A549 (cell line): ENCODE measurements at regions not wholly inside any gene's neighbourhood (a gene's known extent, or its start where the extent isn't known, plus 50 kb on each side); places are given as distances from the start of the nearest gene placed in this dataset.

Experiments used
- ATAC-seq, 2 experiments: fragments of 200-7000 bp in 1 of 2; fragments of >200 bp in 1 of 2; cut with Nextera tagmentation in 1 of 2; cut with Tn5 transposase in 1 of 2; 3 replicates each; pipeline versions ENCODE4 v1.8.0 to v1.9.1; 2018 to 2020; ENCODE audit warnings: mild to moderate bottlenecking in 1 of 2, moderate library complexity in 1 of 2
- CTCF ChIA-PET: fragments of 300-600 bp; sonication (Branson Sonifier 250); formaldehyde crosslinking; extraction: SDS; loops from one replicate; lab custom pipeline; 2021; ENCODE audit warnings: antibody characterized with exemption, inconsistent platforms; lab: Yijun Ruan, JAX
- POLR2A ChIA-PET: fragments of 350-600 bp; formaldehyde crosslinking; extraction: SDS; loops from one replicate; lab custom pipeline; 2021; ENCODE audit warnings: antibody characterized with exemption, inconsistent platforms; lab: Yijun Ruan, JAX
- DNase-seq, 2 experiments: peaks; one replicate each; pipeline versions ENCODE4 v3.0.0 to v3.0.0-alpha.2; 2011 to 2016; ENCODE audit warnings: low read depth in 1 of 2, low spot score in 1 of 2
- FAIRE-seq: peaks from 2 replicates; lab custom pipeline; 2011; peaks lifted over from hg19 to GRCh38; lab: Jason Lieb, UNC
- H3K27ac ChIP-seq, 2 experiments: fragments of >200 bp; sonication (Bioruptor Twin); formaldehyde crosslinking; 3 replicates each; pipeline ENCODE4 v1.5.1; 2016 to 2017
- H3K4me1 ChIP-seq: fragments of >200 bp; sonication (Bioruptor Twin); formaldehyde crosslinking; 3 replicates; pipeline ENCODE4 v1.6.1; 2016
- H3K4me2 ChIP-seq: fragments of >200 bp; sonication (Bioruptor Twin); formaldehyde crosslinking; 3 replicates; pipeline ENCODE4 v1.6.1; 2016
- H3K4me3 ChIP-seq: fragments of >200 bp; sonication (Bioruptor Twin); formaldehyde crosslinking; 3 replicates; pipeline ENCODE4 v1.5.1; 2016
- H3K9me3 ChIP-seq: fragments of >200 bp; sonication (Bioruptor Twin); formaldehyde crosslinking; 3 replicates; pipeline ENCODE4 v1.6.1; 2016
- BHLHE40 ChIP-seq: IDR thresholded peaks from 2 replicates; pipeline ENCODE4 v1.6.1; 2012; ENCODE audit warnings: low read depth, low read length, inconsistent platforms
- CBX2 ChIP-seq: fragments of 200-600 bp; sonication (generic); IDR thresholded peaks from 2 replicates; pipeline ENCODE4 v1.6.1; 2016; ENCODE audit warnings: low read depth, mild to moderate bottlenecking, borderline replicate concordance
- CEBPB ChIP-seq, 2 experiments: fragments of >200 bp in 1 of 2; sonication (Bioruptor Twin) in 1 of 2; formaldehyde crosslinking in 1 of 2; IDR thresholded peaks; 2 replicates each; pipeline ENCODE4 v1.6.1; 2012 to 2016
- CHD4 ChIP-seq: fragments of 200-600 bp; sonication (generic); IDR thresholded peaks from 2 replicates; pipeline ENCODE4 v1.6.1; 2016; ENCODE audit warnings: antibody characterized with exemption, mild to moderate bottlenecking, borderline replicate concordance
- EHF ChIP-seq: fragments of 250-450 bp; sonication (Bioruptor Pico); IDR thresholded peaks from 2 replicates; pipeline ENCODE4 v1.5.0; 2020; ENCODE audit warnings: mild to moderate bottlenecking
- EP300 ChIP-seq, 2 experiments: fragments of >200 bp; sonication (Bioruptor Twin); formaldehyde crosslinking; IDR thresholded peaks; 2 replicates in 1 of 2; 3 replicates in 1 of 2; pipeline ENCODE4 v1.6.1; 2016 to 2017
- ESRRA ChIP-seq: fragments of 150-350 bp; IDR thresholded peaks from 2 replicates; pipeline ENCODE4 v1.6.1; 2014; ENCODE audit warnings: mild to moderate bottlenecking, low read length, borderline replicate concordance
- FOSL2 ChIP-seq, 2 experiments: fragments of 450-650 bp in 1 of 2; fragments of >200 bp in 1 of 2; sonication (Bioruptor Twin) in 1 of 2; formaldehyde crosslinking; IDR thresholded peaks; 2 replicates each; pipeline versions ENCODE4 v1.5.0 to v1.6.1; 2016 to 2020; ENCODE audit warnings: mild to moderate bottlenecking in 1 of 2, moderate library complexity in 1 of 2
- HDAC2 ChIP-seq: fragments of 200-600 bp; sonication (generic); IDR thresholded peaks from 2 replicates; pipeline ENCODE4 v1.6.1; 2016
- HOXA7 ChIP-seq: fragments of 250-450 bp; sonication (Bioruptor Pico); IDR thresholded peaks from 2 replicates; pipeline ENCODE4 v1.5.0; 2020; ENCODE audit warnings: mild to moderate bottlenecking, moderate library complexity
- HOXB13 ChIP-seq: fragments of 250-450 bp; sonication (Bioruptor Pico); IDR thresholded peaks from 2 replicates; pipeline ENCODE4 v1.5.0; 2020; ENCODE audit warnings: low read depth, mild to moderate bottlenecking, moderate library complexity
- HOXB5 ChIP-seq: fragments of 250-450 bp; sonication (Bioruptor Pico); IDR thresholded peaks from 2 replicates; pipeline ENCODE4 v1.5.0; 2020; ENCODE audit warnings: mild to moderate bottlenecking, moderate library complexity
- KDM1A ChIP-seq: fragments of 200-600 bp; sonication (generic); IDR thresholded peaks from 2 replicates; pipeline ENCODE4 v1.6.1; 2016; ENCODE audit warnings: low read depth, mild to moderate bottlenecking
- KDM5A ChIP-seq: fragments of 200-600 bp; sonication (generic); IDR thresholded peaks from 2 replicates; pipeline ENCODE4 v1.6.1; 2016; ENCODE audit warnings: antibody characterized with exemption, mild to moderate bottlenecking
- NFE2L2 ChIP-seq: fragments of 150-350 bp; conservative IDR thresholded peaks from 2 replicates; pipeline ENCODE4 v1.6.1; 2014; ENCODE audit warnings: low read length
- PHF8 ChIP-seq: fragments of 200-600 bp; sonication (generic); IDR thresholded peaks from 2 replicates; pipeline ENCODE4 v1.6.1; 2016; ENCODE audit warnings: low read depth, mild to moderate bottlenecking, antibody characterized with exemption, moderate library complexity, borderline replicate concordance
- POLR2A ChIP-seq: IDR thresholded peaks from 2 replicates; pipeline ENCODE4 v1.6.1; 2012; ENCODE audit warnings: mild to moderate bottlenecking, low read length
- POLR2AphosphoS2 ChIP-seq: conservative IDR thresholded peaks from 2 replicates; pipeline ENCODE4 v1.6.1; 2012; ENCODE audit warnings: low read length, improper control_type of control experiment, inconsistent platforms
- RAD21 ChIP-seq, 2 experiments: fragments of >200 bp in 1 of 2; sonication (Bioruptor Twin) in 1 of 2; formaldehyde crosslinking in 1 of 2; IDR thresholded peaks in 1 of 2; conservative IDR thresholded peaks in 1 of 2; 2 replicates in 1 of 2; 3 replicates in 1 of 2; pipeline ENCODE4 v1.6.1; 2012 to 2018; ENCODE audit warnings: inconsistent platforms in 1 of 2
- RNF2 ChIP-seq: fragments of 200-600 bp; sonication (generic); IDR thresholded peaks from 2 replicates; pipeline ENCODE4 v1.6.1; 2016; ENCODE audit warnings: low read depth, mild to moderate bottlenecking, antibody characterized with exemption, moderate library complexity, borderline replicate concordance
- TP53 ChIP-seq: fragments of 250-450 bp; sonication (Bioruptor Pico); IDR thresholded peaks from 2 replicates; pipeline ENCODE4 v1.5.0; 2021; ENCODE audit warnings: mild to moderate bottlenecking, moderate library complexity
- ZC3H11A ChIP-seq: fragments of 450-650 bp; IDR thresholded peaks from 2 replicates; pipeline ENCODE4 v1.6.1; 2014; ENCODE audit warnings: antibody characterized with exemption, mild to moderate bottlenecking
- ZFP36 ChIP-seq: fragments of 450-650 bp; IDR thresholded peaks from 2 replicates; pipeline ENCODE4 v1.6.1; 2014; ENCODE audit warnings: borderline replicate concordance; ENCODE audit not compliant: partially characterized antibody
- WGBS: methylation state at CpG from one replicate; pipeline ENCODE4 v1.1.6; 2017; ENCODE audit errors: missing lambda C conversion rate; 5-methylcytosine and 5-hydroxymethylcytosine counted together
- TF ChIP-seq, protein P1 (sequence below): IDR thresholded peaks from 2 replicates; pipeline ENCODE4 v1.6.1; 2012
- TF ChIP-seq, protein P2 (sequence below): fragments of 150-350 bp; IDR thresholded peaks from 2 replicates; pipeline ENCODE4 v1.6.1; 2014; ENCODE audit warnings: low read depth, mild to moderate bottlenecking, low read length
- TF ChIP-seq, protein P3 (sequence below): IDR thresholded peaks from 2 replicates; pipeline ENCODE4 v1.6.1; 2012

DNA sequence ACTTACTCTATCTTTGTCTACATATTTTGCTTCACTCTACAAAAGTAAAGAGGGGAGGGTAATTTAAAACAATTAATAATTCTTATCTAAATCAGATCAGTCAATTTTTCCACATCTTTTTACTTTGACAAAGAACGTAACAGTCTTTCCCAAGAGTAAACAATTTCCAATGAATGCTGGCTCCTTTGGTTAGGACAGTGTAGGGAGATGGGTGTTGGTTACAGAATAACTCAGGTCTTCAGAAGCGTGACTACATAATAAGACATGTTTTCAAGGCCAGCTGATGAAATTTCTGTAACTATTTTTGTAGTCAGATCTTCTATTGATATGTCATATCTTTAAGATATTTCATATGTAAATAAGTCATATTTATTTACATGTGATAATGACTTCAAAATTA lies 183.0 kb upstream of the CAND1 start:
- Histone ChIP-seq H3K9me3 (no peaks in the 10 kb centered on the region), H3K27ac (no peak overlapping the region)
- TF ChIP-seq CHD4 = no peak
- no peak for TF ChIP-seq HDAC2
- TF ChIP-seq, protein P1, sequence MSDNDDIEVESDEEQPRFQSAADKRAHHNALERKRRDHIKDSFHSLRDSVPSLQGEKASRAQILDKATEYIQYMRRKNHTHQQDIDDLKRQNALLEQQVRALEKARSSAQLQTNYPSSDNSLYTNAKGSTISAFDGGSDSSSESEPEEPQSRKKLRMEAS = no peak
- no peak for TF ChIP-seq RNF2
- no peak for TF ChIP-seq EP300 (IDR thresholded peaks at IDR 0.05)
- no peak for TF ChIP-seq CEBPB (IDR thresholded peaks at IDR 0.05)
- TF ChIP-seq, protein P2, sequence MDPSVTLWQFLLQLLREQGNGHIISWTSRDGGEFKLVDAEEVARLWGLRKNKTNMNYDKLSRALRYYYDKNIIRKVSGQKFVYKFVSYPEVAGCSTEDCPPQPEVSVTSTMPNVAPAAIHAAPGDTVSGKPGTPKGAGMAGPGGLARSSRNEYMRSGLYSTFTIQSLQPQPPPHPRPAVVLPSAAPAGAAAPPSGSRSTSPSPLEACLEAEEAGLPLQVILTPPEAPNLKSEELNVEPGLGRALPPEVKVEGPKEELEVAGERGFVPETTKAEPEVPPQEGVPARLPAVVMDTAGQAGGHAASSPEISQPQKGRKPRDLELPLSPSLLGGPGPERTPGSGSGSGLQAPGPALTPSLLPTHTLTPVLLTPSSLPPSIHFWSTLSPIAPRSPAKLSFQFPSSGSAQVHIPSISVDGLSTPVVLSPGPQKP = no peak
- TF ChIP-seq HOXB13 = no peak
- no peak for TF ChIP-seq POLR2AphosphoS2
- no peak for TF ChIP-seq NFE2L2
- TF ChIP-seq KDM1A = no peak
- TF ChIP-seq EHF = no peak
- TF ChIP-seq, all 56 proteins: peak for 0
- FAIRE-seq (no peak), DNase-seq (no peak), ATAC-seq (no peak)
- 19% methylated on average over 2 of the region's 2 CpGs for WGBS
- POLR2A ChIA-PET = no interaction called here
- CTCF ChIA-PET = no interaction called here
- Histone ChIP-seq H3K4me2 (no peak overlapping the region), H3K4me1 (no peaks in the 10 kb centered on the region), H3K4me3 (no peak overlapping the region)

DNA sequence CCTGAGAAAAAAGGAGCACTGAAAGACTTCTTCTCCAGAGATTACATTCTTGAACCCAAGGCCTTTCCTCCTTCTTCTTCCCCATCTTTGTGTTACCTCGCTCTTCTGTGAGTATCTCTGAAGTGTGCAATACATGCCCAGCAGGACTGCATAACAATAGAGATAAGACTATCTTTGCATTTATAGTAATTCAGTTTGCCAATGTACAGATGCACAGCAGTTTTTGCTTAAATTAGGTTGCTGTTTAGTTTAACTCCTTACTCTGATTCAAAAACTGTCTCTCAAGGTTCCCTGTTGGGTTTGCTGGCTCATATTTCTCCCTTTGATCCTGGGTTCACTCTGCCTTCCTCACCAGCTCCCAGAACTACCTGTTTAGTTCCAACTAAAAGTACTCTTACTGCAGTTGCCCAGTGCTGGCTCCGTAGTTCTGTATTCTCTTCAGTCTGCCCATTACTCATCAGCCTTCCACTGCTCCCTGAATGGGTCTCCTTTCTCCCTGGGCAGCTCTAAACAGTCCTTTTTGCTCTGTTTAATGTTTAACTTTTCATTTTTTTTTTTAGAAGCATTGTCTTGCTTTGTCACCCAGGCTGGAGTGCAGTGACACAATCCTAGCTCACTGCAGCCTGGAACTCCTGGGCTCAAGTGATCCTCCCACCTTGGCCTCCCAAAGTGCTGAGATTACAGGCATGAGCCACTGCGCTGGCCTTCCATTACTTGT lies 180.6 kb upstream of the CAND1 start:
- ChIA-PET POLR2A (no interaction called here), CTCF (interaction anchor here (1.0 to 1.7 kb wide), 2 partner anchors 15 to 20 kb away, joined by 3 to 5 read pairs; no protein-coding TSS in a partner anchor)
- Histone ChIP-seq H3K27ac (no peak overlapping the region), H3K4me3 (no peak overlapping the region), H3K9me3 (no peaks in the 10 kb centered on the region), H3K4me1 (no peaks in the 10 kb centered on the region), H3K4me2 (no peak overlapping the region)
- no peak for TF ChIP-seq POLR2A
- TF ChIP-seq RAD21 (conservative IDR thresholded peaks at IDR 0.05 in 1 of 2, IDR thresholded peaks at IDR 0.05 in 1 of 2) = no peak
- no peak for TF ChIP-seq FOSL2 (IDR thresholded peaks at IDR 0.05)
- TF ChIP-seq FOSL2 (CRISPR knock-in tag; IDR thresholded peaks at IDR 0.05) = no peak
- TF ChIP-seq ZFP36 = no peak
- no peak for TF ChIP-seq PHF8
- no peak for TF ChIP-seq EP300 (IDR thresholded peaks at IDR 0.05)
- TF ChIP-seq TP53 (CRISPR knock-in tag) = no peak
- no peak for TF ChIP-seq ZC3H11A
- TF ChIP-seq KDM5A = no peak
- TF ChIP-seq HOXA7 = no peak
- no peak for TF ChIP-seq CHD4
- TF ChIP-seq ESRRA = no peak
- TF ChIP-seq, protein P3, sequence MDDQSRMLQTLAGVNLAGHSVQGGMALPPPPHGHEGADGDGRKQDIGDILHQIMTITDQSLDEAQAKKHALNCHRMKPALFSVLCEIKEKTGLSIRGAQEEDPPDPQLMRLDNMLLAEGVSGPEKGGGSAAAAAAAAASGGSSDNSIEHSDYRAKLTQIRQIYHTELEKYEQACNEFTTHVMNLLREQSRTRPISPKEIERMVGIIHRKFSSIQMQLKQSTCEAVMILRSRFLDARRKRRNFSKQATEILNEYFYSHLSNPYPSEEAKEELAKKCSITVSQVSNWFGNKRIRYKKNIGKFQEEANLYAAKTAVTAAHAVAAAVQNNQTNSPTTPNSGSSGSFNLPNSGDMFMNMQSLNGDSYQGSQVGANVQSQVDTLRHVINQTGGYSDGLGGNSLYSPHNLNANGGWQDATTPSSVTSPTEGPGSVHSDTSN = no peak
- TF ChIP-seq POLR2AphosphoS2 = no peak
- TF ChIP-seq RNF2 = no peak
- TF ChIP-seq CBX2 = no peak
- TF ChIP-seq HOXB5 (CRISPR knock-in tag) = no peak
- no peak for TF ChIP-seq BHLHE40
- 49% methylated on average over 3 of the region's 3 CpGs for WGBS
- ATAC-seq (peak; percentile 46 to 62; a peak in 5 of 6 replicates), FAIRE-seq (no peak), DNase-seq (no peak)
